AG09319 (cell line): ENCODE measurements at regions not wholly inside any gene's neighbourhood (a gene's known extent, or its start where the extent isn't known, plus 50 kb on each side); places are given as distances from the start of the nearest gene placed in this dataset.

Experiments used
- DNase-seq: peaks from one replicate; pipeline ENCODE4 v3.0.0-alpha.2; 2010; ENCODE audit warnings: low read depth; ENCODE audit errors: extremely low read depth
- TF ChIP-seq, protein P1 (sequence below): IDR thresholded peaks from 2 replicates; pipeline ENCODE4 v1.5.1; 2011; ENCODE audit warnings: low read depth, mild to moderate bottlenecking, inconsistent platforms, low read length, moderate library complexity

GRCh38 chr13:23991119-23991518, 93.8 kb upstream of the C1QTNF9B start:
- TF ChIP-seq, protein P1, sequence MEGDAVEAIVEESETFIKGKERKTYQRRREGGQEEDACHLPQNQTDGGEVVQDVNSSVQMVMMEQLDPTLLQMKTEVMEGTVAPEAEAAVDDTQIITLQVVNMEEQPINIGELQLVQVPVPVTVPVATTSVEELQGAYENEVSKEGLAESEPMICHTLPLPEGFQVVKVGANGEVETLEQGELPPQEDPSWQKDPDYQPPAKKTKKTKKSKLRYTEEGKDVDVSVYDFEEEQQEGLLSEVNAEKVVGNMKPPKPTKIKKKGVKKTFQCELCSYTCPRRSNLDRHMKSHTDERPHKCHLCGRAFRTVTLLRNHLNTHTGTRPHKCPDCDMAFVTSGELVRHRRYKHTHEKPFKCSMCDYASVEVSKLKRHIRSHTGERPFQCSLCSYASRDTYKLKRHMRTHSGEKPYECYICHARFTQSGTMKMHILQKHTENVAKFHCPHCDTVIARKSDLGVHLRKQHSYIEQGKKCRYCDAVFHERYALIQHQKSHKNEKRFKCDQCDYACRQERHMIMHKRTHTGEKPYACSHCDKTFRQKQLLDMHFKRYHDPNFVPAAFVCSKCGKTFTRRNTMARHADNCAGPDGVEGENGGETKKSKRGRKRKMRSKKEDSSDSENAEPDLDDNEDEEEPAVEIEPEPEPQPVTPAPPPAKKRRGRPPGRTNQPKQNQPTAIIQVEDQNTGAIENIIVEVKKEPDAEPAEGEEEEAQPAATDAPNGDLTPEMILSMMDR = no peak
- DNase-seq = no peak

DNA sequence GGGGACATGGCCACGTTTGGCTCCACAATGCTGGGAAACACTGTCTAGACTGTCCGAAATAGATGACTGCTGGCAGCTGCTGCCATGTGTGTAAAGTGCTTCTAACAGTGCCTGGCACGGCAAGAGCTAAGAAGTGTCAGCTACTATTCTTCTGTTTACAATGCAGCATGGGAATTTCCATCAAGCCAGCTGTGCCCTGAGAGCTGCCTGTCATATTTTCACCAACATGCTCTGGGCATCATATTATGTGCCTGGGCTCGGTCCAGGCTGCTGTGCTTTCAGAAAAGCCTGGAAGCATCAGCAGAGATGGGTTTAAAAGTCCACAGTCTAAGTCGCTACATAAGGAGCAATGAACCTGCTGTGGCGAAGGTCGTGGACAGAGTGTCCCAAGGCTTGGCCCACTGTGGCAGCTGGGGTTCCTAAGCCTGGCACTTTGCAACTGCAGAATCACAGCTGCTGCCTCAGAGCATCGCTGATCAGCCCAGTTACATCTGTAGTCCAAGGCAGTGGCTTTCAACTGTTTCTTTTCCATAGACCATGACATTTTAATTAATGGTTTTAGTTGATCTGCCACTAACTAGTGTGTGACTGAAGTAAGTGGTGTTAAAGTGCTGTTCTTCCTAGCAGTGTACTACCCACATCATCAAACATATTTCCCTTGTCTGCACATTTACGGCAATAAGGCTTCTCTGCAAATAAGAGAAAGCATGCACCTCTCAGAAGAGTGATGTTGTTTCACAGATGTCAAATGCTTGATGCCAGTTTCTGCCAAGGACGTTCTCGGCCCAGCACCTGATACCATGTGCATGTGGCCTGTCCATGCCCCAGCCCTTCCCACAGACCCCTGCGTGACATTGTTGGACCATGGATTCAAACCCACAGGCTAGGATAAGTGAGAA, 95.7 kb upstream of the C1QTNF9B start:
- TF ChIP-seq, protein P1 = no peak
- no peak for DNase-seq

- TF ChIP-seq, protein P1 = no peak
- DNase-seq = no peak
Observed at GRCh38 chr13:23993680-23993985, 96.3 kb upstream of the C1QTNF9B start.

DNA sequence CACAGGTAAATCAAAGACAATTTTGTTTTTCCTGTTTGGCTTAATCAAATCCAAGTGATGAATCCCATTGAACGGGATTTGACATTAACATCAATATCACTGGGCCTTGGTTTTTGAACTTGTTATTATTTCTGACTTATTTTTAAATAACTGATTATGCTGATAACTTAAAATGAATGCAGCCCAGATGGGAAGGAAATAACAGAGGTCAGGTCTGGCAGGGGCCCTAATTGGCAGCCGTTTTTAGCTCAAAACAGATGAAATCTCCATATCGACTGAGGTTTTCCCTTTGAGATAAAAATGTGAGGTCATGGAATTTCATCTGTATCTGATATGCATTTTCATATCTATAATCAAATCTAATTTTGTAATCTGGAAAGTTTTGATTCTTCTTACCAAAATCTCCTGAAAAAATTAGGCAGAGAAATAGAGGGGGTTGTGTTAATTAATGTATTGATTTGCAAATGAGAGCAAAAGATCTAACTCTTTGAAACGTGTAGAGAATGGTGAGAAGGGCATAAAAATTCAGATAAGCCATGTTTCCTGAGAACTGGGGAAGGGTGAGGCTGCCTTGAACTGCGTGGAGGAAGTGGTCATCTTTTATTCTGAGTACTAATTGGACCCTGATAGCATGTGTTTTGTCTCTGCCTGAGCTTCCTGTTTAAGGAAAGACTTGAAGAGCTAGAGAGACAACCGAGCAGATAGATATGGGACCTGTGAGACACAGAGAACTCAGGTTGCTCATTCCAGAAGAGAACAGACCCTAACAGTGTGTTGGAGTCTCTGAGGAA, 98.2 kb upstream of the C1QTNF9B start:
- TF ChIP-seq, protein P1 = no peak
- no peak for DNase-seq

- DNase-seq = no peak
- TF ChIP-seq, protein P1 = no peak
Observed at GRCh38 chr13:23996456-23996855, 99.2 kb upstream of the C1QTNF9B start.

DNA sequence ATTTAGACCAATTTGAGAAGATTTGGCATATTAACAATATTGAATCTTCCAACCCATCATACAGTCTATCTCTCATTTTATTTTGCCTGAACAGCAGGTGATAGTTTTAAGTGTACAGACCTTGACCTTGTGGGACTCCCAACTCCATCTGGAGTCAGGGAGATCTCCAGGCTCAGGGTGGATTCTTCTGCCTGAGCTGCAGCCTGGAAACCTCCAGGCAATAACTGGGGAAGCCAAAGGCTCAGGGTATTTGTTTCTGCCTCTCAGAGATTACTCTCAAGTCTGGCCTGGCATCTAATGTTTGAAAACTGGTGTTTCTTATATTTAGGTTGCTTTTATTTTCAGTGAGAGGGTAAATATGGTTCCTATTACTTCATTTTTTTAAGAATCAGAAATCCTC, 102.1 kb upstream of the C1QTNF9B start:
- DNase-seq = no peak
- TF ChIP-seq, protein P1 = no peak

DNA sequence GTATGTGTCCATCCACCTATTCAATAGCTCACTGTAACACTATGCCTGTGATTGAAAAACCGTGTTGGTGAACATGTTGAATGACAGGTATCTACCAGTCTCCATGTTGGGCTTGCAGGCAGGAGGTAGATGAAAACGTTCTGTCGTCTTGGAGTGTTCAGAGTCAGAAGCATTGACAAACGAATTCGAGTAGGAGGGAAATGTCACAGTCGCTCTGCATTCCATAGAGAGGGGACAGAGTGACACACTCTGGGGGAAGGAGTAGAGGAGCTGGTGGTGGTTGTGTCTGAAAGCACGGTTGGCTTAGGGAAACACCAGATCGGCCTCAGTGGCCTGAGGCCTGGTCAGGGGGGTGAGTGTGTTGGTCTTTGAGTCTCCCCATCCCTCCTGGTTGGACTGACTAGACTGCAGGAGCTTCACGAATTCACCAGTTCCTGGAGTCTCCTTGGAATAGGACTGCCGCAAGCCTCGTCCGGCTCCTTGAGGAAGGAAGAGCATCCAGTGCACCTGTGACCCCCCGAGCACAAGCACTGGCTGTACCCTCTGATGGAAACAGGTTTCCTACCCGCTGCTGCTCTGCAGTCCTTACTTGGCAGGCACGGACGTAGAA, 105.0 kb upstream of the C1QTNF9B start:
- TF ChIP-seq, protein P1 = no peak
- no peak for DNase-seq
